GM12891 (cell line): ENCODE measurements at regions not wholly inside any gene's neighbourhood (a gene's known extent, or its start where the extent isn't known, plus 50 kb on each side); places are given as distances from the start of the nearest gene placed in this dataset.

Source experiments
- POLR2A ChIP-seq: IDR thresholded peaks from 2 replicates; pipeline ENCODE4 v1.6.1; 2011; ENCODE audit warnings: low read depth, low read length, control low read depth
- POLR2AphosphoS5 ChIP-seq: IDR thresholded peaks from 2 replicates; pipeline ENCODE4 v1.6.1; 2011; ENCODE audit warnings: low read depth, low read length, control low read depth
- TAF1 ChIP-seq: IDR thresholded peaks from 2 replicates; pipeline ENCODE4 v1.6.1; 2011; ENCODE audit warnings: low read depth, low read length, control low read depth

GRCh38 chr6:43936476-43936875 is 166.5 kb downstream of the VEGFA start:
- TF ChIP-seq TAF1 (no peak), POLR2A (no peak), POLR2AphosphoS5 (no peak)
